GM12872 (cell line): ENCODE measurements at regions not wholly inside any gene's neighbourhood (a gene's known extent, or its start where the extent isn't known, plus 50 kb on each side); places are given as distances from the start of the nearest gene placed in this dataset.

Experiments used
- TF ChIP-seq, protein P1 (sequence below): IDR thresholded peaks from 3 replicates; pipeline ENCODE4 v1.5.1; 2011; ENCODE audit warnings: low read depth, mild to moderate bottlenecking, low read length, moderate library complexity; ENCODE audit not compliant: insufficient read depth

- TF ChIP-seq, protein P1, sequence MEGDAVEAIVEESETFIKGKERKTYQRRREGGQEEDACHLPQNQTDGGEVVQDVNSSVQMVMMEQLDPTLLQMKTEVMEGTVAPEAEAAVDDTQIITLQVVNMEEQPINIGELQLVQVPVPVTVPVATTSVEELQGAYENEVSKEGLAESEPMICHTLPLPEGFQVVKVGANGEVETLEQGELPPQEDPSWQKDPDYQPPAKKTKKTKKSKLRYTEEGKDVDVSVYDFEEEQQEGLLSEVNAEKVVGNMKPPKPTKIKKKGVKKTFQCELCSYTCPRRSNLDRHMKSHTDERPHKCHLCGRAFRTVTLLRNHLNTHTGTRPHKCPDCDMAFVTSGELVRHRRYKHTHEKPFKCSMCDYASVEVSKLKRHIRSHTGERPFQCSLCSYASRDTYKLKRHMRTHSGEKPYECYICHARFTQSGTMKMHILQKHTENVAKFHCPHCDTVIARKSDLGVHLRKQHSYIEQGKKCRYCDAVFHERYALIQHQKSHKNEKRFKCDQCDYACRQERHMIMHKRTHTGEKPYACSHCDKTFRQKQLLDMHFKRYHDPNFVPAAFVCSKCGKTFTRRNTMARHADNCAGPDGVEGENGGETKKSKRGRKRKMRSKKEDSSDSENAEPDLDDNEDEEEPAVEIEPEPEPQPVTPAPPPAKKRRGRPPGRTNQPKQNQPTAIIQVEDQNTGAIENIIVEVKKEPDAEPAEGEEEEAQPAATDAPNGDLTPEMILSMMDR: no peak
Measured at GRCh38 chr5:120982351-120982750, 518.3 kb downstream of the PRR16 start.

GRCh38 chr5:120985526-120985925 is 521.4 kb downstream of the PRR16 start:
- TF ChIP-seq, protein P1: no peak

DNA sequence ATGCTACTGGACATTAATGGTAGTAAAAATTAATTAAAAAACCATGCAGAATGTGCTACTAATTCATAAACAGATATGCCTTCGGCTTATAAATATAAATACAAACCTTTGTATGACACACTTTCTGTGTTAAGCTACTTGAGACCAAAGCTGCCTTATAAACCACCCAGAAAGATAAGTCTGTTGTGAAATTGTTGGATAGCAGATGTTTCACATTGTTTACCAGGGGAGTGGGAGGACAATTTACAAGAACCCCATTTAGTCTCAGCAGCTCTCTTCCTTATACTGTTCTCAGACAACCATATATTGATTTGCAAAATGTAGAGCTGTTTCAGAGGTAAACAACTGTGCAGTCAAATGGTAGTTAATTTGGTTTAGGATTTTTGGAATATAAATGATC is 524.4 kb downstream of the PRR16 start:
- TF ChIP-seq, protein P1: no peak

DNA sequence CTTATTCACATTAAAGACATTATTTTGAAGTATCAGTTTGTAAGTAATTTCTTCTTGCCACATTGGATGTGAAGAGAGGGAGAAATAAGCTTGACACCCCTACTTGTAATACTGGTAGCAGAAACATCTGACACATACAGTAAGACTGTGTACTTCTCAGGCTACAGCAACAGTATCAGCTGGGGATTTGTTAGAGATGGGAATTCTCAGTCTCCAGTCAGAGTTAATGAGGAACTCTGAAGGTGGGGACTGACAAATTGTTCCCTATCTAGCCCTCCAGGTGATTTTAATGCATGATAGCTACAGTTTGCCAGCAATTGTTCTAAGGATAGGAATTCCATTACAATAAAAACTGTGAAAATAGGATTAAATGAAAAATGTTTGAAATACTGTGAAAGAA is 524.8 kb downstream of the PRR16 start:
- TF ChIP-seq, protein P1: no peak

DNA sequence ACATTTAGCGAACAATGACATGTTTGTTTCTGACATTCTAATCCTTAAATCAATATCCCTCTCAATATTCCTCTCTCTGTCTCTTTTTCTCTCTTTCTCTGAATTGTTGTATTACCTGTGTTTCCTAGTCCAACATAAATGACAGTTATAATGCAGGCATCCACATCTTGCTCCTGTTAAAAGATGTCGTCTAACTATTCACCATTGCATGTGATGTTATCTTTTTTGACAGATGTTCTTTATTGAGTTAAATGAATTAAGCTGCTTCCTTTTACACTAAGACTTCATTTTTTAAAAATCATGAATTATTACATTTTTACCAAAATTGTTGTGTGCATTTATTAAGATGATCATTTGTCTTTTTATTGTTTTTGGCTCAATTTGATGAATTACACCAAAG is 527.5 kb downstream of the PRR16 start:
- TF ChIP-seq, protein P1: no peak

DNA sequence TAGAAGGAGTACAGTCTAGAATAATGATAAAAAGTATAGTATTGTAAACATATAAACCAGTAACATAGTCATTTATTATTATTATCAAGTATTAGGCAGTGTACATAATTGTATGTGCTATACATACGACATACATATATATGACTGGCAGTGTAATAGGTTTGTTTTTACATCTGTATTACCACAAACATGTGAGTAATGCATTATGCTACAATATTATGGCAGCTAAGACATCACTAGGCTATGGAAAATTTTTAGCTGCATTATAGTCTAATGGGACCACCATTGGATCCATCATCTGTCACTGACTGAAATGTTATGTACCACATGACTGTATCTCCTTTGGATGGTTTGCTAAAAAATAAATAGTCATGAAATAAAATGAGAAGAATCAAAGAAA is 530.0 kb downstream of the PRR16 start:
- TF ChIP-seq, protein P1: no peak

DNA sequence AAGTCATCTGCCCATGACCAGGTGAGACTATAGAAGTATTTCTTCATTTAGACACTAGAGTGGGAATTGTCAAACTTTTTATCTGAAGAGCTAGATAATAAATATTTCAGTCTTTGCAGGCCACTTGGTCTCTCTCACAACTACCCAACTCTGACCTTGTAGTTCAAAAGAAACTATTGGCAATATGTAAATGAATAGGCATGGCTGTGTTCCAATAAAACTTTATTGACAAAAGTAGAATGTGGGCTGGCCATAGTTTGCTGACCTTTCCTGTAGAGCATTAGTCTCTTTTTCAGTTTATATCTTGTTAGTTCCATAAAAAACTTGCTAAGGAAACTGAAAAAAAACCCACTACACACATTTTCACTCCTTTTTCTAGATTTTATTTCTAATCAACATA is 535.5 kb downstream of the PRR16 start:
- TF ChIP-seq, protein P1: no peak

- TF ChIP-seq, protein P1: no peak
Measured at GRCh38 chr5:121006217-121006616, 542.1 kb downstream of the PRR16 start.
